ENCODE measurements at regions not wholly inside any gene's neighbourhood (a gene's known extent, or its start where the extent isn't known, plus 50 kb on each side); places are given as distances from the start of the nearest gene placed in this dataset.

- no peaks in the 10 kb centered on the region for H3K9me1 ChIP-seq (ENCODE audit: insufficient read depth, low read length)
- H3K36me3 ChIP-seq (ENCODE audit: control insufficient read depth, insufficient read depth, low read length) = no peaks in the 10 kb centered on the region
- no peak overlapping the region for H2AFZ ChIP-seq (replicated peaks; ENCODE audit: low read length, poor library complexity)
- H2AK9ac ChIP-seq (replicated peaks; ENCODE audit: low read depth, low read length, poor library complexity) = no peak overlapping the region
- in situ Hi-C loops (cut with MboI; ENCODE audit: low sequenced_read_pairs) (loop anchor here (25.0 kb wide), 1 partner anchor 1824 kb away; no protein-coding TSS in a partner anchor), dilution Hi-C loops (cut with HindIII; ENCODE audit: low sequenced_read_pairs, unreplicated experiment) (no loop called here), intact Hi-C loops (cut with micrococcal nuclease) (loop anchor here (5.0 to 10.0 kb wide), 2 partner anchors 1179 to 1826 kb away; no protein-coding TSS in a partner anchor)
- no peak for TF ChIP-seq NFE2L2 (IDR thresholded peaks at IDR 0.05; ENCODE audit: low read depth, low read length)
- TF ChIP-seq RCOR1 (IDR thresholded peaks at IDR 0.05; ENCODE audit: insufficient replicate concordance, low read length) = no peak
- no peak for TF ChIP-seq MAFK (IDR thresholded peaks at IDR 0.05; ENCODE audit: low read depth, low read length)
- TF ChIP-seq CEBPB (IDR thresholded peaks at IDR 0.05; ENCODE audit: low read depth, low read length) = no peak
- TF ChIP-seq CTCF (conservative IDR thresholded peaks at IDR 0.05; ENCODE audit: low read depth, low read length) = no peak
- no peak for TF ChIP-seq ELK1 (IDR thresholded peaks at IDR 0.05; ENCODE audit: borderline replicate concordance, low read depth, low read length)
- TF ChIP-seq FOS (IDR thresholded peaks at IDR 0.05; ENCODE audit: low read depth, low read length) = no peak
- no peak for TF ChIP-seq USF2 (IDR thresholded peaks at IDR 0.05; ENCODE audit: low read depth, low read length)
- no peak for TF ChIP-seq MAZ (IDR thresholded peaks at IDR 0.05; ENCODE audit: borderline replicate concordance, low read depth, low read length)
- no peak for TF ChIP-seq CHD1 (IDR thresholded peaks at IDR 0.05; ENCODE audit: low read depth, low read length)
- TF ChIP-seq BHLHE40 (IDR thresholded peaks at IDR 0.05; ENCODE audit: low read depth, low read length) = no peak
- TF ChIP-seq MXI1 (IDR thresholded peaks at IDR 0.05; ENCODE audit: borderline replicate concordance, low read depth, low read length) = no peak
- no peak for TF ChIP-seq SMC3 (IDR thresholded peaks at IDR 0.05; ENCODE audit: low read depth, low read length)
- TF ChIP-seq POLR2A (IDR thresholded peaks at IDR 0.05; ENCODE audit: low read depth, low read length) = no peak
- TF ChIP-seq RFX5 (IDR thresholded peaks at IDR 0.05; ENCODE audit: low read depth, low read length) = no peak
- no peak for TF ChIP-seq RAD21 (IDR thresholded peaks at IDR 0.05; ENCODE audit: low read length)
- H3K14ac ChIP-seq (replicated peaks; ENCODE audit: low read depth, low read length) = no peak overlapping the region
- H4K5ac ChIP-seq (ENCODE audit: low read depth, low read length) = no peak overlapping the region
- no peak overlapping the region for H2AK5ac ChIP-seq (ENCODE audit: low read depth, low read length)
- no peak overlapping the region for H2BK20ac ChIP-seq (ENCODE audit: low read depth, low read length)
- H3K27ac ChIP-seq (ENCODE audit: insufficient read depth, low read length) = no peak overlapping the region
- no TSS peak for BruUV-seq (replicated peaks)
- no peak overlapping the region for H4K91ac ChIP-seq (ENCODE audit: insufficient read depth, low read depth, low read length)
- no CpG with 5 or more reads among the region's 3 CpGs for WGBS, 2 experiments (ENCODE audit: extremely low coverage in 2 of 2, insufficient read length in 1 of 2)
- H4K8ac ChIP-seq (ENCODE audit: low read depth in 2 of 2, low read length in 2 of 2) = no peak overlapping the region
- no peaks in the 10 kb centered on the region for H4K20me1 ChIP-seq (ENCODE audit: insufficient read depth, low read length)
- no peak overlapping the region for H3K18ac ChIP-seq (ENCODE audit: low read depth, low read length)
- no peak overlapping the region for H3K4ac ChIP-seq (ENCODE audit: low read depth, low read length)
- no peak overlapping the region for H2BK15ac ChIP-seq (ENCODE audit: low read depth, low read length)
- ATAC-seq (ENCODE audit: low read depth) (no peak), DNase-seq (no peak)
- ChIA-PET POLR2A (ENCODE audit: unreplicated experiment) (no interaction called here), CTCF (interaction anchor here (0.6 kb wide), 1 partner anchor 968 kb away, joined by 3 read pairs; no protein-coding TSS in a partner anchor)
- no peaks in the 10 kb centered on the region for H3K79me1 ChIP-seq (ENCODE audit: low read depth in 1 of 2, low read length in 2 of 2)
- H3K4me1 ChIP-seq (ENCODE audit: control insufficient read depth, insufficient read depth, low read length) = no peaks in the 10 kb centered on the region
- no peaks in the 10 kb centered on the region for H3K27me3 ChIP-seq (ENCODE audit: control insufficient read depth, insufficient read depth, low read length)
- no peak overlapping the region for H3K56ac ChIP-seq (ENCODE audit: extremely low read depth, insufficient read depth, low read length)
- no peak overlapping the region for H3K9ac ChIP-seq (ENCODE audit: low read depth, low read length)
- no peak overlapping the region for H2BK120ac ChIP-seq (ENCODE audit: low read depth, low read length)
- no peak overlapping the region for H3K23ac ChIP-seq (ENCODE audit: low read depth, low read length)
- H3K4me2 ChIP-seq (ENCODE audit: low read depth, low read length) = no peak overlapping the region
- no peak overlapping the region for H2BK5ac ChIP-seq (ENCODE audit: low read depth, low read length, poor library complexity, severe bottlenecking)
- H3K9me3 ChIP-seq (ENCODE audit: control insufficient read depth, insufficient read depth, low read length) = no peaks in the 10 kb centered on the region
- no peak overlapping the region for H3K4me3 ChIP-seq (ENCODE audit: insufficient read depth, low read depth, low read length)
Observed at GRCh38 chr5:18311266-18311665, 677.0 kb downstream of the TAF11L14 start.

Data from IMR-90 (cell line).